SK-N-SH (cell line): ENCODE measurements at regions not wholly inside any gene's neighbourhood (a gene's known extent, or its start where the extent isn't known, plus 50 kb on each side); places are given as distances from the start of the nearest gene placed in this dataset.

Experiments
- EP300 ChIP-seq, 2 experiments: IDR thresholded peaks; 2 replicates each; pipeline versions ENCODE4 v1.4.0 to v1.6.1; 2012; ENCODE audit warnings: borderline replicate concordance in 1 of 2, low read depth in 1 of 2, low read length in 1 of 2
- EZH2phosphoT487 ChIP-seq: fragments of 200-600 bp; sonication (generic); IDR thresholded peaks from 2 replicates; pipeline ENCODE4 v1.6.1; 2017; ENCODE audit warnings: low read depth, mixed run types, mild to moderate bottlenecking, antibody characterized with exemption, moderate library complexity, borderline replicate concordance
- FOXM1 ChIP-seq: IDR thresholded peaks from 2 replicates; pipeline ENCODE4 v1.4.0; 2012; ENCODE audit warnings: low read depth, mild to moderate bottlenecking
- NRF1 ChIP-seq: IDR thresholded peaks from 2 replicates; pipeline ENCODE4 v1.6.1; 2012; ENCODE audit warnings: low read depth, mild to moderate bottlenecking, low read length
- POLR2AphosphoS5 ChIP-seq: IDR thresholded peaks from 2 replicates; pipeline ENCODE4 v1.6.1; 2012; ENCODE audit warnings: low read depth, low read length
- RAD21 ChIP-seq: IDR thresholded peaks from 2 replicates; pipeline ENCODE4 v1.6.1; 2012; ENCODE audit warnings: mild to moderate bottlenecking, low read length
- RFX5 ChIP-seq: IDR thresholded peaks from 2 replicates; pipeline ENCODE4 v1.6.1; 2012; ENCODE audit warnings: mild to moderate bottlenecking, improper control_type of control experiment, low read length
- RXRA ChIP-seq: IDR thresholded peaks from 2 replicates; pipeline ENCODE4 v1.4.0; 2012; ENCODE audit warnings: low read depth, mild to moderate bottlenecking, borderline replicate concordance
- TAF1 ChIP-seq: IDR thresholded peaks from 2 replicates; pipeline ENCODE4 v1.6.1; 2012; ENCODE audit warnings: low read depth, mild to moderate bottlenecking, low read length, moderate library complexity, borderline replicate concordance
- TF ChIP-seq, protein P1 (sequence below): fragments of 200-600 bp; sonication (generic); IDR thresholded peaks from 2 replicates; pipeline ENCODE4 v1.6.1; 2017; ENCODE audit warnings: antibody characterized with exemption, mild to moderate bottlenecking, moderate library complexity
- TF ChIP-seq, protein P2 (sequence below): IDR thresholded peaks from 2 replicates; pipeline ENCODE4 v1.4.0; 2012; ENCODE audit warnings: low read depth

DNA sequence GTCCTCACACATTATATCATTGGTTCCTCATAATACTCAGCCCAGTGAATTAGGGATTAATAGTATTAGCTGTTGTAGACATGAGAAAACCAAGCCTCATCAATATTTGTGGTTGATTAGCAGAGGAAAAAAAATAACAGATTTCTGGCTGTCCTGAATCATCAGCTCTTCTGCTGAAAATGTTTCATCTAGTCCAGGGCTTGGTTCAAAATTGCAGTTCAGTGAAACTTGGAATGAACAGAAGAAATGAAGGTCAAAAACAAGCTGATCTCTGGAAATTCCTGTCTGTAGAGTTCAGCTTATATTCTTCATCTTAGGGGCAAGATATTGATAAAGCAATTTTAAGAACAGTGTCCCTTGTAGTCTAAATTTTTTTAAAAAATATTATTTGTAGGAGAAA, 361.1 kb upstream of the CCDC179 start:
- no peak for TF ChIP-seq POLR2AphosphoS5
- TF ChIP-seq, protein P1, sequence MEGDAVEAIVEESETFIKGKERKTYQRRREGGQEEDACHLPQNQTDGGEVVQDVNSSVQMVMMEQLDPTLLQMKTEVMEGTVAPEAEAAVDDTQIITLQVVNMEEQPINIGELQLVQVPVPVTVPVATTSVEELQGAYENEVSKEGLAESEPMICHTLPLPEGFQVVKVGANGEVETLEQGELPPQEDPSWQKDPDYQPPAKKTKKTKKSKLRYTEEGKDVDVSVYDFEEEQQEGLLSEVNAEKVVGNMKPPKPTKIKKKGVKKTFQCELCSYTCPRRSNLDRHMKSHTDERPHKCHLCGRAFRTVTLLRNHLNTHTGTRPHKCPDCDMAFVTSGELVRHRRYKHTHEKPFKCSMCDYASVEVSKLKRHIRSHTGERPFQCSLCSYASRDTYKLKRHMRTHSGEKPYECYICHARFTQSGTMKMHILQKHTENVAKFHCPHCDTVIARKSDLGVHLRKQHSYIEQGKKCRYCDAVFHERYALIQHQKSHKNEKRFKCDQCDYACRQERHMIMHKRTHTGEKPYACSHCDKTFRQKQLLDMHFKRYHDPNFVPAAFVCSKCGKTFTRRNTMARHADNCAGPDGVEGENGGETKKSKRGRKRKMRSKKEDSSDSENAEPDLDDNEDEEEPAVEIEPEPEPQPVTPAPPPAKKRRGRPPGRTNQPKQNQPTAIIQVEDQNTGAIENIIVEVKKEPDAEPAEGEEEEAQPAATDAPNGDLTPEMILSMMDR, result no peak
- no peak for TF ChIP-seq RFX5
- TF ChIP-seq, protein P2, sequence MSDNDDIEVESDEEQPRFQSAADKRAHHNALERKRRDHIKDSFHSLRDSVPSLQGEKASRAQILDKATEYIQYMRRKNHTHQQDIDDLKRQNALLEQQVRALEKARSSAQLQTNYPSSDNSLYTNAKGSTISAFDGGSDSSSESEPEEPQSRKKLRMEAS, result no peak
- no peak for TF ChIP-seq RXRA
- no peak for TF ChIP-seq TAF1
- TF ChIP-seq EP300 (IDR thresholded peaks at IDR 0.05; ENCODE audit: borderline replicate concordance in 1 of 2, low read depth in 1 of 2, low read length in 1 of 2), result no peak
- TF ChIP-seq NRF1, result no peak
- no peak for TF ChIP-seq FOXM1
- no peak for TF ChIP-seq EZH2phosphoT487
- no peak for TF ChIP-seq RAD21
